ENCODE measurements at regions not wholly inside any gene's neighbourhood (a gene's known extent, or its start where the extent isn't known, plus 50 kb on each side); places are given as distances from the start of the nearest gene placed in this dataset.

DNA sequence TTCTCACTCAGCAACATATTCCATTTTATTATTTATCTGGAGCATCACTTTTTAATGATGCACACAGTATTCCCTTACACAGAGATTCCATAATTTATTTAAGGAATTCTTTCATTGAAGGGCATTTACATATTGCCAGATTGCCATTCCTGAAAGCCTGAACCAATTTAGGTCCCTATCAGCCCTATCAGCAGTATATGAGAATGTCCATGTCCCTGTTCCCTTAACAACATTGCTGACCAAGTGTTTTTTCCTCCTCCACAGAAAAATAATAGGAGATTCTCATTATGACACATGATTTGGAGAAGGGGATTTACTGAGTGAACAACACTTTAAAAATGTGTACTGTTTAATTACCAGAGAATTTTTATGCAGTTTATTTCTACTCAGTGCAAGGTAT, 90.1 kb upstream of the PHOX2B start:
- TF ChIP-seq, protein P1, sequence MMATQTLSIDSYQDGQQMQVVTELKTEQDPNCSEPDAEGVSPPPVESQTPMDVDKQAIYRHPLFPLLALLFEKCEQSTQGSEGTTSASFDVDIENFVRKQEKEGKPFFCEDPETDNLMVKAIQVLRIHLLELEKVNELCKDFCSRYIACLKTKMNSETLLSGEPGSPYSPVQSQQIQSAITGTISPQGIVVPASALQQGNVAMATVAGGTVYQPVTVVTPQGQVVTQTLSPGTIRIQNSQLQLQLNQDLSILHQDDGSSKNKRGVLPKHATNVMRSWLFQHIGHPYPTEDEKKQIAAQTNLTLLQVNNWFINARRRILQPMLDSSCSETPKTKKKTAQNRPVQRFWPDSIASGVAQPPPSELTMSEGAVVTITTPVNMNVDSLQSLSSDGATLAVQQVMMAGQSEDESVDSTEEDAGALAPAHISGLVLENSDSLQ (IDR thresholded peaks at IDR 0.05): no peak
- no peak for TF ChIP-seq FOXM1 (IDR thresholded peaks at IDR 0.05; ENCODE audit: borderline replicate concordance)
- TF ChIP-seq ZNF384 (IDR thresholded peaks at IDR 0.05): no peak
